T-helper 1 cell treated with Interleukin-12 subunit alpha and Interleukin-12 subunit beta and Interleukin-4 antibody, amounts not matched to agents 30 μg/mL and 1 μg/mL, for 36 hours (primary cell): ENCODE measurements at regions not wholly inside any gene's neighbourhood (a gene's known extent, or its start where the extent isn't known, plus 50 kb on each side); places are given as distances from the start of the nearest gene placed in this dataset.

Experiments used
- H3K27ac Mint-ChIP-seq: one replicate; pipeline ENCODE4 v1.8.0; 2021; ENCODE audit warnings: mild to moderate bottlenecking, mixed read lengths
- H3K27me3 Mint-ChIP-seq: one replicate; pipeline ENCODE4 v1.8.0; 2021; ENCODE audit warnings: low read depth, mixed read lengths
- H3K36me3 Mint-ChIP-seq: one replicate; pipeline ENCODE4 v1.8.0; 2021; ENCODE audit warnings: low read depth, mixed read lengths
- H3K4me1 Mint-ChIP-seq: one replicate; pipeline ENCODE4 v1.8.0; 2021; ENCODE audit warnings: low read depth, mixed read lengths
- H3K4me3 Mint-ChIP-seq: one replicate; pipeline ENCODE4 v1.8.0; 2021; ENCODE audit warnings: mild to moderate bottlenecking, moderate library complexity, mixed read lengths
- H3K9me3 Mint-ChIP-seq: one replicate; pipeline ENCODE4 v1.8.0; 2021; ENCODE audit warnings: mixed read lengths

DNA sequence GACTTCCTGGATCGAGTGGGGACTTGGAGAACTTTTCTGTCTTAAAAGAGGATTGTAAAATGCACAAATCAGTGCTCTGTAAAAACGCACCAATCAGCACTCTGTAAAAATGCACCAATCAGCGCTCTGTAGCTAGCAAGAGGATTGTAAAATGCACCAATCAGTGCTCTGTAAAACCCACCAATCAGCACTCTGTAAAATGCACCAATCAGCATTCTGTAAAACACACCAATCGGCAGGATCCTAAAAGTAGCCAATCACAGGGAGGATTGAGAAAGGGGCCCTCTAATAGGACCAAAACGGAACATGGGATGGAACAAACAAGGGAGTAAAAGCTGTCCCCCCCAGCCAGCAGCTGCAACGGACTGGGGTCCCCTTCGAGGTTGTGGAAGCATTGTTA lies 587.4 kb upstream of the ALCAM start:
- Mint-ChIP-seq H3K27me3 (no peaks in the 10 kb centered on the region), H3K4me3 (no peak overlapping the region), H3K4me1 (no peaks in the 10 kb centered on the region), H3K36me3 (no peaks in the 10 kb centered on the region), H3K27ac (no peak overlapping the region), H3K9me3 (no peaks in the 10 kb centered on the region)

DNA sequence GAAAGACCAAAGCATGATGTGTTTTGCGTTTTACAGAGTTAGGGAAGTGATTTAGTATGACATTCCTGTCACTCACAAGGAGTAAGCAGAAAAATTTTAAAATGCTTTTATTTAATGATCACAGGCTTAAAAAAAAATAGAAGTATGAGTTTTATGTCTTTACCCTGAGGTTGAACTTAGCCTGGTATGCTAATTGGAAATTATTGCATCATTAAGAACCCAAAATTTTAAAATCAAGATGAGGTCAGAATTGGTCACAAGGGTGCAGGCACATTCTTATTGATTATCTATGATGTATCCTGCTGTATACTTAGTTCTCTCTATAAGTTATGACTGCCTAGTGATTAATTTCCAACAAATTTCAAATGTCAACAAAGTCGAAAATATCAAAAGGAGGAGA lies 585.6 kb upstream of the ALCAM start:
- H3K27ac Mint-ChIP-seq = no peak overlapping the region
- no peak overlapping the region for H3K4me3 Mint-ChIP-seq
- H3K9me3 Mint-ChIP-seq = no peaks in the 10 kb centered on the region
- no peaks in the 10 kb centered on the region for H3K4me1 Mint-ChIP-seq
- H3K27me3 Mint-ChIP-seq = no peaks in the 10 kb centered on the region
- H3K36me3 Mint-ChIP-seq = no peaks in the 10 kb centered on the region

DNA sequence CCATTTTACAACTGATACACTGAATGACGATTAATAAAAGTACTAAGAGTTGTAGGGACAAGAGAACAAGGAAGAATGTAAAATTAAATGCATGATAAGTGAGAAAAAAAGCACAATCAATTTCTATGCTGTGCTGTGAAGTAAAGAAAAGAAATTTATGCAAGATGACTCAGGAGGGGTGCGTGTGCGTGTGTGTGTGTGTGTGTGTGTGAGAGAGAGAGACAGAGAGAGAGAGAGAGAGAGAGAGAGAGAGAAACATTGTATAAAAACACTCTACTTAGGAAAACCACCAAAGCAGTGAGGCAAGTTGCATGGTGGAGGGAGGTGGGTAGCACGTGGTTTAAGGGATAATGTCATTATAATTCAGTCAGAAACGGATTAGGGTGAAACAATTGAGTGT lies 580.8 kb upstream of the ALCAM start:
- Mint-ChIP-seq H3K9me3 (no peaks in the 10 kb centered on the region), H3K27me3 (no peaks in the 10 kb centered on the region), H3K4me1 (no peaks in the 10 kb centered on the region), H3K27ac (no peak overlapping the region), H3K36me3 (no peaks in the 10 kb centered on the region), H3K4me3 (no peak overlapping the region)

DNA sequence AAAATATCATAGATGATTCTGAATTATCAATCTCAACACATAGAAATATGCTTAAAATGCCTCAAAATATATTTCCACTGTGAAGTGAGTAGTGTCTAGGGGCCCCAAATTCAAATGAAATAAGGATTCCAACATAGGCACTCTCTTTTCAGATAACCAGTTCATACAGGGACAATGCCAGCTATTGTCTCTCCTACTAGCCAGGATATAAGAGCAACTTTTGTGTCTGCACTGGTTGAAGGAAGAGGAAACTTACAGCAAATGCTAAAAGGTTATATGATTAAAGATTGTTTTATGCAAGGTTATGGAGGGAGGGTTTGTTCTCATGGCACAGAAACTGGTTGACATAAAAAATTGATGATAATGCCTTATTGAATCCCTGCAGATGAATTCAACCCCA lies 579.4 kb upstream of the ALCAM start:
- Mint-ChIP-seq H3K36me3 (no peaks in the 10 kb centered on the region), H3K27ac (no peak overlapping the region), H3K9me3 (no peaks in the 10 kb centered on the region), H3K27me3 (no peaks in the 10 kb centered on the region), H3K4me3 (no peak overlapping the region), H3K4me1 (no peaks in the 10 kb centered on the region)

DNA sequence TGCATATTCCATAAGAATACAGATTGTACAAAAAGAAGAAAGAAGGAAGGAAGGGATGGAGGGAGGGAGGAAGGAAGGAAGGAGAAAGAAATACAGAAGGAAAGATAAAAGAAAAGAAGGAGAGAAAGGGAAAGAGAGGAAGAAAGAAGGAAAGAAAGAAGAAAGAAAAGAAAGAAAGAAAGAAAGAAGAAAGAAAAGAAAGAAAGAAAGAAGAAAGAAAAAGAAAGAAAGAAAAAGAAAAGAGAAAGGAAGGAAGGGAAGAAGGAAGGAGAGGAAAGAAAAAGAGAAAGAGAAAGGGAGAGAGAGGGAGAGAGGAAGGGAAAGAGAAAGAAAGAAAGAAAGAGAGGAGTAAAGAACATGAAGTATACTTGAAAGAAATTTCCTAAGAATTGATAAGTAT lies 577.9 kb upstream of the ALCAM start:
- H3K9me3 Mint-ChIP-seq = no peaks in the 10 kb centered on the region
- no peak overlapping the region for H3K27ac Mint-ChIP-seq
- H3K4me1 Mint-ChIP-seq = no peaks in the 10 kb centered on the region
- no peaks in the 10 kb centered on the region for H3K27me3 Mint-ChIP-seq
- no peaks in the 10 kb centered on the region for H3K36me3 Mint-ChIP-seq
- H3K4me3 Mint-ChIP-seq = no peak overlapping the region

DNA sequence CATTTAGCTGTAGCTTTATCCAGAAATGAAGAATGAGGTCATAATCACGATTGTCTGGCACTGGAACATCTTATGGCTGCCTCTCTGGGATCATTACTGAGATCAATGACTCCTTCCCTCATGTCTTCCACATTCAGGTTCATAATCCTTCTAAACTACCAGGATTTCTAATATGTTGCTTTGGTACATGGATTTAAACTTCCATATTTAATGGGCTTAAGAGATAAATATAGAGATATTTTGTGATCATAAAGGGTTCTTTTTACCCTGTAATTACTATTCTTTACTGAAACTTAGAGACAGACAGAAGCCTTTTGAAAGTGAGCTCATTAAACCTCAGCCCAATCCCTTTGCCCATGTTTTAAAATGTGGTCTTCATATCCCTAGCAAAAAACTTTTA lies 575.4 kb upstream of the ALCAM start:
- Mint-ChIP-seq H3K27me3 (no peaks in the 10 kb centered on the region), H3K4me1 (no peaks in the 10 kb centered on the region), H3K36me3 (no peaks in the 10 kb centered on the region), H3K9me3 (no peaks in the 10 kb centered on the region), H3K27ac (no peak overlapping the region), H3K4me3 (no peak overlapping the region)

DNA sequence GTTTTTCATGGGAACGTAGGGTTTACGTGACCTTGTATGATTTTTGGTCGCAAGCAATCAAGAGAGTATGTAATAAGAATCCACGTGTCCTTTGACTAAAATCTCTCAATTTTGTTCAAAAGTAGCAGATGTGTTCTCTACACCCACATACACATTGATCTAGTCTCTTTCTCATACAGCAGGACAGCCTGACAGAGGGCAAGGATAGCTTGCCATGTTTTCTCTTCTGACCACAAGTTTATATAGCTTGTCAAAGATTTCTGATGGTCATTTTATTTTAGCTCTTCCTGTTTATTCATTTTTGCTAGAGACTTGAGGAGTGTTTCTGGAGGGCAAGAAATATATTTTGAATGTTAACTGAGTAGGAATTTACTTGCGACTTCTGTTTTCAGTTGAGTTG lies 570.2 kb upstream of the ALCAM start:
- H3K4me1 Mint-ChIP-seq = no peaks in the 10 kb centered on the region
- no peak overlapping the region for H3K27ac Mint-ChIP-seq
- H3K4me3 Mint-ChIP-seq = no peak overlapping the region
- H3K9me3 Mint-ChIP-seq = no peaks in the 10 kb centered on the region
- no peaks in the 10 kb centered on the region for H3K27me3 Mint-ChIP-seq
- no peaks in the 10 kb centered on the region for H3K36me3 Mint-ChIP-seq

DNA sequence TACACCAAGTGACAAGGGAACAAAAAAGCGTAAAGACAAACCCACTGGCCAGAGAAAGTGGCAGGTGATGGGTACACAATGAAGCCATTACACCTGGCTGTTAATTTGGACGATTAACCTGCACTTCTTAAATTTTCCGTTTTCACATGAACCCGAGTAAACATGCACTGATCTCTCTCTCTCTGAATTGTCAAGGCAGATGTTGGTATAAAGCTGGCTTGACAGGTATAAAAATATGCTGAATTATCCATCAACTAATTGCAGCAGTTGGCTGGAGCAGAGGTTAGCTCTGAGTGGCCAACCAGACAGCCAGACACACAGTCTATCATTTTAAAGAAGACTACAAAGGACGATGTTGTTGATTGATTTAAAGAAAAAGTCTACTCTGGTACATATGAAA lies 561.7 kb upstream of the ALCAM start:
- no peaks in the 10 kb centered on the region for H3K9me3 Mint-ChIP-seq
- H3K36me3 Mint-ChIP-seq = no peaks in the 10 kb centered on the region
- H3K4me3 Mint-ChIP-seq = no peak overlapping the region
- H3K27ac Mint-ChIP-seq = no peak overlapping the region
- H3K27me3 Mint-ChIP-seq = no peaks in the 10 kb centered on the region
- no peaks in the 10 kb centered on the region for H3K4me1 Mint-ChIP-seq

DNA sequence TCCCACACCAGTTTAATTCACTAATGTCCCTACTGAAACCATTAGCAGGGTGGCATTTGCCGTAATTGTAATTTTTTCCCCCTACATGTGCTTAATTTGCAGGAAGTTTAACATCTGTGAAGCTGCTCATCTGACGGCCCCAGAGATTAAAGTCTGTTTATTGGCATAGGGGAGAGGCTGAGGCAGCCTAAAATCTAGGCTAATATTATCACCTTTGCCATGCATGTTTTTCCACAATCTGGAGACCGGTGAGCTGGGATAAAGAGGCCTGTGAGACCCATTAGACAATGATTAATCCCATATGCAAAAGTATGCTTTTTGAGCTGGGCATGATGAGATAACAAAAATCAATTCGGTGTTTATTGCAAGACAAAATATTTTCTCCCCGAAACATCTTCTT lies 561.2 kb upstream of the ALCAM start:
- H3K4me3 Mint-ChIP-seq = no peak overlapping the region
- no peak overlapping the region for H3K27ac Mint-ChIP-seq
- no peaks in the 10 kb centered on the region for H3K4me1 Mint-ChIP-seq
- no peaks in the 10 kb centered on the region for H3K27me3 Mint-ChIP-seq
- no peaks in the 10 kb centered on the region for H3K36me3 Mint-ChIP-seq
- no peaks in the 10 kb centered on the region for H3K9me3 Mint-ChIP-seq

DNA sequence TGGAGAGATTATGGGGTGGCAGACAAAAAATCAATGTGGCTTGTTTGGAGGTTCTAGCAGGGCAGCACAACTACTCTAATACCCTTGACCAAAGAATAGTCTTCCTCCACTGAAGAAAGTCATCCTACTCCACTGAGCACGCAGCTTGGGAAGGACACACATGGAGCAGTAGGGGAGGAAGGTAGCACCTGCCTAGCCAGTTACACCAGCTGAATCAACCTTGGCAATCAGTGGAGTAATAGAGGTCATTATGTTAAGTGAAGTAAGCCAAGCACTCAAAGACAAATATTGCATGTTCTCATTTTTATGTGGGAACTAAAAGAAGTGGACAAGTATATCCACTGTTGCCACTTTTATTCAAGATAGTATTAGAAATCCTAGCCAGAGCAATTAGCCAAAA lies 555.8 kb upstream of the ALCAM start:
- Mint-ChIP-seq H3K36me3 (no peaks in the 10 kb centered on the region), H3K27me3 (no peaks in the 10 kb centered on the region), H3K27ac (no peak overlapping the region), H3K4me1 (no peaks in the 10 kb centered on the region), H3K4me3 (no peak overlapping the region), H3K9me3 (no peaks in the 10 kb centered on the region)

DNA sequence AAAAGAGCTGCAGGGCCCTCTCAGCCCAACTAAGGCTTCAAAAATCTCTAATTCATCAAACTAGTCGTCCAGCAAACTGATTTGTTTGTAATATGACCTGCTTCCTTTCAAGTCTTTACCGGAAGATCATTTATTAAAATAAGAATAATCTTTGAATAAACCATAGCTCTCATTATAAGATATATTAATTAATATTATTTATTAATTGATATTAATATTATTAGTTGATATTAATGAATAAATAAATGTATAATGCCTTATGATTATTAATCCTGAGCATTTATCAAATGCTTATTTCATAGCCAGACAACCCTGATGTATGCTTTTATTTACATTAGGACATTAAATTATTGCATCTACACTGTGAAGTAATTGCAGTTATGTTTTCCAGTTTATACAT lies 550.7 kb upstream of the ALCAM start:
- H3K9me3 Mint-ChIP-seq = peaks cover 5% of the 10 kb centered on the region
- H3K4me1 Mint-ChIP-seq = no peaks in the 10 kb centered on the region
- H3K36me3 Mint-ChIP-seq = no peaks in the 10 kb centered on the region
- no peaks in the 10 kb centered on the region for H3K27me3 Mint-ChIP-seq
- no peak overlapping the region for H3K4me3 Mint-ChIP-seq
- no peak overlapping the region for H3K27ac Mint-ChIP-seq

DNA sequence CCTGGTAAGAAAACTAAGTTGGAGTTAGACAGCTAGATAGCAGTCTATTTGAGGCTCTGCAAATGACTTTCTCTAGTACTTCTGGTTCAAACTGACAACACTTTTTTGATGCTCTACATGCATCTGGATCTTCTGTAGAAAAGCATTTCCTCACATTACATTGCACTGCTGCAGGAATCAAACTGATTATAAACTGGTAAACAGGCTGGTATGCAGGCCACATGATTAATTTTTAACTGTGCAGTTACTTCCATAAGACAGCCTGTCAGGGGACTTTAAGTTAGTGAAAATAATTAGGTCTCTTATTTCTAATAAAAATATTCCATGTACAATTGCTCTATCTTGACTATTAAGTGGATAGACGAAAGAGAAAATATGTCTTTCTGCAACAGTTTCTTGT lies 550.0 kb upstream of the ALCAM start:
- no peaks in the 10 kb centered on the region for H3K27me3 Mint-ChIP-seq
- H3K27ac Mint-ChIP-seq = no peak overlapping the region
- H3K36me3 Mint-ChIP-seq = no peaks in the 10 kb centered on the region
- H3K9me3 Mint-ChIP-seq = peaks cover 8% of the 10 kb centered on the region
- no peak overlapping the region for H3K4me3 Mint-ChIP-seq
- H3K4me1 Mint-ChIP-seq = no peaks in the 10 kb centered on the region

DNA sequence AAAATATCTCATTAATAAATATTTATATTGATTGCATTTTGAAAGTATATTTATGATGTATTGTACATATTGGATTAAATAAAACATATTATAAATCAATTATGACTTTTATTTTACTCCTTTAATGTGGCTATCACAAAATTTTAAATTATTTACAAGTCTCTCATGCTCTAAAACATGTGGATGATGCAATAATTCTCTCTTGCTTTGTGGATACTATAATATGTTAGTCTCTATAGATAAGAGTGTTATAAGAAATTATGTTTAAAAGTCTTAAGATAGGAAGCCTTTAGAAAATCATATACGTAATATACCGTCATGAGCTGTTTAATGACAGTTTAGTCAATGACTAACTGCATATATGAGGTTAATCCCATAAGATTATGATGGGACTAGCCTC lies 547.4 kb upstream of the ALCAM start:
- Mint-ChIP-seq H3K36me3 (no peaks in the 10 kb centered on the region), H3K27me3 (no peaks in the 10 kb centered on the region), H3K9me3 (peaks cover 8% of the 10 kb centered on the region), H3K27ac (no peak overlapping the region), H3K4me3 (no peak overlapping the region), H3K4me1 (no peaks in the 10 kb centered on the region)

DNA sequence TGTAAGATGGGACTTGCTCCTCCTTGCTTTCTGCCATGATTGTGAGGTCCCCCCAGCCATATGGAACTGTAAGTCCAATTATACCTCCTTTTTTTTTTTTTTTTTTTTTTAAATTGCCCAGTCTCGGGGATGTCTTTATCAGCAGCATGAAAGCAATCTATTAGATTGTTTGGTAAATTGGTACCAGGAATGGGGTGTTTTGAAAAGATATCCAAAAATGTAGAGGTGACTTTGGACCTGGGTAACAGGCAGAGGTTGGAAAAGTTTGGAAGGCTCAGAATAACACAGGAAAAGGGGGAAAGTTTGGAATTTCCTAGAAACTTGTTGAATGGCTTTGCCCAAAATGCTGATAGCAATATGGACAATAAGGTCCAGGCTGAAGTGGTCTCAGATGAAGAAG lies 545.8 kb upstream of the ALCAM start:
- Mint-ChIP-seq H3K36me3 (no peaks in the 10 kb centered on the region), H3K27ac (no peak overlapping the region), H3K27me3 (no peaks in the 10 kb centered on the region), H3K9me3 (peaks cover 8% of the 10 kb centered on the region), H3K4me1 (no peaks in the 10 kb centered on the region), H3K4me3 (no peak overlapping the region)

DNA sequence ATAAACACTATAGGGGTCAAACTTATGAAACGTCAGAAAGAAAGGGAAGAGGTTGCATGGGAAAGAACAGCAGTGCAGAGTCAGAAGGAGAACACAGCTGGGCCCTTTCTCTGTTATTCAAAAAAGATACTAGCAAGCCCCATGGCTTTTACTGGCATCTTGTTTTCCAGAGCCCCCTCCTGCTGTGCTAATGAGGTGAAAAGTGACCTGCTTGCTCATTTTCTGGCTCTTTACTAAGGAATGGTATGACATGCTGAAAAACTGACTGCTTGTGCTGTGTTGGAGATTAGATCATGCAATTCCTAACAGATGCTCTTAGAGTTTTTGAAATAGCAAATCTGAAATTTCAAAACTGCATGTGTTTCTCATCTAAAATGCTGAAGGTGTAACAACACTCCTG lies 541.6 kb upstream of the ALCAM start:
- H3K9me3 Mint-ChIP-seq = peaks cover 8% of the 10 kb centered on the region
- H3K27ac Mint-ChIP-seq = no peak overlapping the region
- H3K4me1 Mint-ChIP-seq = no peaks in the 10 kb centered on the region
- H3K27me3 Mint-ChIP-seq = no peaks in the 10 kb centered on the region
- H3K4me3 Mint-ChIP-seq = no peak overlapping the region
- H3K36me3 Mint-ChIP-seq = no peaks in the 10 kb centered on the region

DNA sequence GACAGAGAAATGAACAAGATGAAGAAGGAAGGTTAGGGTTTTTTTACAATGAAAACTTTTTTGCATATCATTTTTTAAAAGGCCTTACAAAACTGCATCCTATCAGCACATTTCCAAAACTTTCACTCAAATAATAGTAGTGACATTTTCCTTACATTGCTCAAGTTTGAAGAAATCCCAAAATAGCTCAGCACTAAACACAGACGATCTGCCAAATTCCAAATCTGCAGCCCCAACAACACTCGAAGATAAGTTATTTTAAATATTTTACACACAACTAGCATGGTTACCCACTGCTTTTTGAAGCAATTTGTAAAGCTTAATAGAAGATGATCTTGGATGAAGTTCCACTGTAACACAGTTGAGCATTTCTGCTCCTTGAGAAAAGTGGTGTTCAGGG lies 535.6 kb upstream of the ALCAM start:
- Mint-ChIP-seq H3K4me1 (no peaks in the 10 kb centered on the region), H3K27ac (no peak overlapping the region), H3K27me3 (no peaks in the 10 kb centered on the region), H3K9me3 (no peaks in the 10 kb centered on the region), H3K4me3 (no peak overlapping the region), H3K36me3 (no peaks in the 10 kb centered on the region)
